GM18861 (cell line): ENCODE measurements at regions not wholly inside any gene's neighbourhood (a gene's known extent, or its start where the extent isn't known, plus 50 kb on each side); places are given as distances from the start of the nearest gene placed in this dataset.
"Not testable (repeated sequence)": the region's sequence is repeated elsewhere in the genome, so short reads cannot be mapped to it uniquely, and the experiment has no call there.

Experiments used
- ATAC-seq: cut with Tn5 transposase; IDR thresholded peaks from one replicate; pipeline ENCODE4 v1.9.1; 2021; ENCODE audit not compliant: unreplicated experiment

DNA sequence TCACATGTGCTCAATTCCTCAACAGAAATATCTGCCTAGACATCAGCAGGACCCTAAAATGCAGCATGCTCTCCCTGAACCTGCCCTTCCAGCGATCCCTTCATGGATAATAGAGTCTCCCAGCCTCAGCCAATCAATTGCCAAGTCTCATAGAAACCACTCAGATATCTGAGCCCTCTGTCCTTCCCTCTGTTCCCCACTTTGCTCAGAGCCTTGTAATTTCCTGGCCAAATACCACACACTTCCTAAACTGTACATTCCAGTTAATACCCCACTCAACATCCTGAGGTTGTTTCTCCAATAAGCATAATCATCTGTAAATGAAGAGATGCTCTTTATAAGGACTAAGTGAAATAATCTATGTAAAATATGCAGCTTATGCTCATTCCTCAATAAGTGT, 59.3 kb upstream of the PTGFRN start:
- no peak for ATAC-seq

- not testable (repeated sequence) for ATAC-seq
These were observed 58.5 kb upstream of the PTGFRN start for GRCh38 chr1:116851189-116851588.

DNA sequence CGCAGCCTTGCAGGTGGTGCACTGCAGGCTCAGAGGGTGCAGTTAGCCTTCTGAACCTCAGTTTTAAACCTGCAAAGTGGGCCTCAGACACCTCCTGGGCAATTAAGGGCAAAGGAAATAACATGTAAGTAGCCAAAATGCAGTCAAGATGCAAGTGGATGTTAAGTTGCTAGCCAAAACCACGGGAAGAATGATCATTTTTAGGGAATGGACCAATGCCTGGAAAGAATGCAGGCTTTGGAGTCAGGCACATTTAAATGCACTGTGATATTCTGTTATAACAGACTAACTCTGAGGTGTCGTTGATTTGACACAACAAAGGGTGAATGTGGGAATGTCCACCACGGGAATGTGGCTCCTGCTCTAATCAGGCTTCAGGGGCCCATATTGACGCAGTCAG, 57.9 kb upstream of the PTGFRN start:
- ATAC-seq, result no peak

- no peak for ATAC-seq
These were observed 57.3 kb upstream of the PTGFRN start for GRCh38 chr1:116852367-116852766.

DNA sequence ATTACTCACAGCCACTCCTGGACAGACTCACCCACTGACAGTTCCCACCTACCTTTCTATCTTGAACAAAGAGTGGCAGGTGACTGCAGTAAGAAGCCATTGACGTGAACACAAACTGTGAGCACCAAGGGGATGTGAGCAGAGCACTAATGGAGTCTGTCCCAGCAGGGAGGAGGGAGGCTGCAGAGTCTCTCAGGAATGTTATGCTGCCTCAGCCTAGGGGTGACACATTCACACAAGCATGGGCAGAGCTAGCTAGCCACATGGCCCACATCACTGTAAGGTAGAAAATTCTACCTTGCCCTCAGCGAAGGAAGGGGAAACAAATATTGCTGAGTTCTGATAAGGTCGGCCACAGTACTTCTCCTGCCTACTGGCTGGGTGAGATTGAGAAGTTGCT, 56.8 kb upstream of the PTGFRN start:
- no peak for ATAC-seq

- ATAC-seq, result no peak
These were observed 55.9 kb upstream of the PTGFRN start for GRCh38 chr1:116853680-116854402.

GRCh38 chr1:116854403-116854690, 55.4 kb upstream of the PTGFRN start:
- no peak for ATAC-seq

DNA sequence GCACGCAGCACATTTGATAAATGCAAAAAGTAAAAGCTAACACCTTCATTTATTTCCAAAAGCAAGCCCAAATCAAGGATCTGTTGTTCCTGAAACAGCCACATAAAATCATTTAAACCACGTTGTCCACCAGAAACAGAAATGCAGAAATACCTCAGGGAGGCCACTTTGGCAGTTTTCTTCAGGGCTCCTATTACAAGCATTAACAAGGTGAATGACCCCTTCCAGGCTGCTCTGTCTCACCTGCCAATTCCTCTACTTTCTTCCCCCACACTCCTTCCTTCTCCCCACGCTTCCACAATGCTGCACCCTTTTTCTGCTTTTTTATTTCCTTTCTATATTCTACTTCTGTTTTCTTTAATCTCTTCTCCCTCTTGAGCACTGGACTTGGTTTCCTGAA, 55.0 kb upstream of the PTGFRN start:
- ATAC-seq, result no peak

DNA sequence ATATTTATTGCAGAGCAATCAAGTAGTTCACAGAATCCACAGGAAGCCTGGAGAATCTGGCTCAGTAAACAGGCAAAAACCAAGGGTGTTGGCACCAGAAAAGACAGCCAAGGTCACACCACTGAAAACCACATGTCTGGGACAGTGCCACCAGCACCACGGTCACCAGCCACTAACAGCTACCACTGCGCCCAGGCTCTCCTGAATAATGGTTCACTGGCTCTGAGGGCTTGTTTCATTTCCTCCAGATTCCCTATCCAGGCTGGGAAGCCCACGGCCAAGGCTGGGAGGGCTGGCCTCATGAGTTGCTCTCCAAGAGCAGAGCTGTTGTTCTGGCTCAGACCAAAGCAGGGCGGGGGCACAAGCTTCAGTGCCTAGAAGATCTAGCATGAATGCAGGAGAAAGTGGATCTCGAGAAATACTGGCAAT, 54.5 kb upstream of the PTGFRN start:
- no peak for ATAC-seq

DNA sequence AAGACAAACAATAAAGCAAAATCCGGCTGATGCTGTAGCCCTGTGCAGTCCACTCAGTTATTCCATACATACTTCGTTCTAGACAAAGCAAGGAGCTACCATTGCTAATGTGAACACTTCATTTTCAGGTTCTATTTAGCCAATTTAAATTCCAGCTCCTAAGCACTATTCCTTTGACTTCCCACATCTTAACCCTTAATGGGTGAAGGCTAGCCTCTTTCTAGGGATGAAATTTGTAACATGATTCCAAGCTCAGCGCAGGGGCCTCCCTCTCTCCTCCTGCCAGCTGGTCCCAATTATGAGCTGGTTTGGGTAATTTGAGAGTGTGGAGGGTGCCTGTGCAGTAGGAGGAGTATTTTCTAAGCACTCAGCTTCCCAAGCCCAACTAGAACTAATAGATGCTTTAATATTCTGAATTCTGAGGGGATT, 53.9 kb upstream of the PTGFRN start:
- no peak for ATAC-seq

GRCh38 chr1:116856312-116856711, 53.4 kb upstream of the PTGFRN start:
- ATAC-seq, result no peak

- ATAC-seq, result no peak
These were observed 52.6 kb upstream of the PTGFRN start for GRCh38 chr1:116857092-116857491.
